ENCODE measurements at regions not wholly inside any gene's neighbourhood (a gene's known extent, or its start where the extent isn't known, plus 50 kb on each side); places are given as distances from the start of the nearest gene placed in this dataset.

GRCh38 chr9:38226491-38226951 is 157.5 kb upstream of the SHB start:
- peak overlapping the region; percentile 54 for H3K4me3 Mint-ChIP-seq
- H3K36me3 Mint-ChIP-seq (ENCODE audit: low read depth), result no peaks in the 10 kb centered on the region
- no peak overlapping the region for H3K27ac Mint-ChIP-seq
- no peaks in the 10 kb centered on the region for H3K9me3 Mint-ChIP-seq
- H3K27me3 Mint-ChIP-seq, result peaks cover 21% of the 10 kb centered on the region
- no peak for ATAC-seq
- DNase-seq, result no peak
- peaks cover 12% of the 10 kb centered on the region for H3K4me1 Mint-ChIP-seq

- H3K4me1 Mint-ChIP-seq, result peaks cover 12% of the 10 kb centered on the region
- H3K9me3 Mint-ChIP-seq, result no peaks in the 10 kb centered on the region
- DNase-seq (no peak), ATAC-seq (no peak)
- H3K4me3 Mint-ChIP-seq, result no peak overlapping the region
- no peak overlapping the region for H3K27ac Mint-ChIP-seq
- peaks cover 21% of the 10 kb centered on the region for H3K27me3 Mint-ChIP-seq
- no peaks in the 10 kb centered on the region for H3K36me3 Mint-ChIP-seq (ENCODE audit: low read depth)
Observed at GRCh38 chr9:38224941-38225340, 155.9 kb upstream of the SHB start.

DNA sequence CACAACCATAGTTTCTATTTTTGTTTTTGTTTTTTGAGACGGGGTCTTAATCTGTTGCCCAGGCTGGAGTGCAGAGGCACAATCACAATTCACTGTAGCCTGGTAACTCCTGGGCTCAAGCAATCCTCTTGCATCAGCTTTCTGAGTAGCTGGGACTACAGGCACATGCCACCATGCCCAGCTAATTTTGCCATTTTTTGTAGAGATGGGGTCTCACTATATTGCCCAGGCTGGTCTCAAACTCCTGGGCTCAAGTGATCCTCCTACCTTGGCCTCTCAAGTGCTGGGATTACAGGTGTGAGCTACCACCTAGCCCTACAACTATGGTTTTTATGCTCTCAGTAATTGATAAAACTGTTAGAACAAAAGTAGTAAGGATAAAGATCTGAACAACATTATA is 147.5 kb upstream of the SHB start:
- Mint-ChIP-seq H3K4me1 (no peaks in the 10 kb centered on the region), H3K4me3 (no peak overlapping the region), H3K27me3 (peaks cover 2% of the 10 kb centered on the region), H3K9me3 (no peaks in the 10 kb centered on the region), H3K27ac (no peak overlapping the region), H3K36me3 (ENCODE audit: low read depth) (no peaks in the 10 kb centered on the region)
- ATAC-seq (no peak), DNase-seq (no peak)

DNA sequence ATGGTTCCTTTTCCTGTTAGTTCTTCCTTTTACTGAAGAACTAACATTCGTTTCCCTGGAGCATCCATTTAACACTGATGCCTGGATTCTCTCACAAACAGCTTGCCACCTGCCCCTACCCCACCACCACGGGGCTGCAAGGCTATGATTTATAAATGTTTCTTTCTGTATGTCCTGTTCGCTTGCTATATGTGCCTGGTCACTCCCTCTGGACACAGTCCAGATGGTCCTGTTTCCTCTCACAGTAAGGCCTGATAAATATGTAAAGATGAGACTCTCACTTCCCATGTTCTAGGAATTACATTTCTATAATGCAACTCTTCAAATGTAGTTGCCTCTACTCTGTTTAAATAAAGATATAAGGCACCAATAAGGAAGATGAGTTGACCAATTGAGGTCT is 146.4 kb upstream of the SHB start:
- no peak for ATAC-seq

GRCh38 chr9:38214432-38214831 is 145.4 kb upstream of the SHB start:
- peaks cover 2% of the 10 kb centered on the region for H3K27me3 Mint-ChIP-seq
- no peaks in the 10 kb centered on the region for H3K9me3 Mint-ChIP-seq
- H3K4me3 Mint-ChIP-seq, result no peak overlapping the region
- no peaks in the 10 kb centered on the region for H3K36me3 Mint-ChIP-seq (ENCODE audit: low read depth)
- ATAC-seq (no peak), DNase-seq (no peak)
- no peak overlapping the region for H3K27ac Mint-ChIP-seq
- no peaks in the 10 kb centered on the region for H3K4me1 Mint-ChIP-seq

More for the DNA sequence above, 146.4 kb upstream of the SHB start:
- DNase-seq, result no peak
- Mint-ChIP-seq H3K4me3 (no peak overlapping the region), H3K36me3 (ENCODE audit: low read depth) (no peaks in the 10 kb centered on the region), H3K9me3 (no peaks in the 10 kb centered on the region), H3K27me3 (peaks cover 2% of the 10 kb centered on the region), H3K27ac (no peak overlapping the region), H3K4me1 (no peaks in the 10 kb centered on the region)

DNA sequence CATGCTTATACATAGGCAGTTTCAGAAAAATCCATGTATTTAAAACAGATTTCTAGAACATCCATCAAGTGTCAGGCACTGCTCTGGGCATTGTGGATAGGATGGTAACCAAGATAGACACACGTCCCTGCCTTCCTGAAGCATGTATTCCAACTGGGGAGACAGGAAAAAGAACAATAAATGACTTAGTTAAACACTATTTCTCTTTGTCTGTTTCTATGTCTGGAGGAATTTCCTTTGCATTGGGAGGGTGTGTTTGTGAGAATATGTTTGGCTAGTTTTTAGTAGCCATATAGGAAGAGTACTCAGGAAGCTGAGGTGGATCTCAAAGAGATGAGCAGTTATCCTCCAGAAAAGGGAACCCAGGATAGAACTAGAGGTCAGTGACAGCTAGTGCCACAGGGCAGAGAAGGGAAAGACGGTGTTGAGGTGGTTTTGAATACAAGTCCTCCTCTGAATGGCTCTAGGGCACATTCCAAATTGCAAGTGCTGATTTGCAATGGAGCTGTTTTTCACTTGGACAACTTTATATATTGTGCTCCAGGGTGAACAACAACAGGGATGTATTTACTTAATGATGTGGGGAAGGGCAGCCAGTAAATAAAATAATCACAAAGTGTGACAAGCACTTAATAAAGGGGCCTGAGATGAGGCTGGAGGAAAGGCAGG is 144.7 kb upstream of the SHB start:
- Mint-ChIP-seq H3K27me3 (peaks cover 2% of the 10 kb centered on the region), H3K4me3 (no peak overlapping the region), H3K27ac (no peak overlapping the region), H3K4me1 (no peaks in the 10 kb centered on the region), H3K36me3 (ENCODE audit: low read depth) (no peaks in the 10 kb centered on the region), H3K9me3 (no peaks in the 10 kb centered on the region)
- DNase-seq (no peak), ATAC-seq (no peak)

DNA sequence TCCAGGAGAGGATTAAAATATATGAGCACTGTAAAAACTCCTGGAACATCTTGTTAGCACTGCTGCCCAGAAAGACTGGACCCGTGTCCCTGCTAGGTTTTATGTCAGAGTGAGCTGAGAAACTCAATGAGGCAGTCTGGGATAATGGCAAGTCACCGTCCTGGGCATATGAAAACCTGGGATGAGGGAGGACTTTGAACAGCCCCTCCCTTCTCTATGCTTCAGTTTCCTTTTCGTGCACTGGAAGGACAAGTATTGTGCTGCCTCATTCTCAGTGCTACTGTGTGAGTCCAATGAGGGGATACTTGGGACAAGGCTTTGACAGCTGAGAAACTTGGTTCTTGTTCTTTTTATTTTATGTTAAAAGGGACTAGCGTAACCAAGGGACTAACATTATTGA is 143.0 kb upstream of the SHB start:
- Mint-ChIP-seq H3K4me3 (no peak overlapping the region), H3K27me3 (peaks cover 2% of the 10 kb centered on the region), H3K9me3 (no peaks in the 10 kb centered on the region), H3K4me1 (no peaks in the 10 kb centered on the region), H3K36me3 (ENCODE audit: low read depth) (no peaks in the 10 kb centered on the region), H3K27ac (no peak overlapping the region)
- DNase-seq (no peak), ATAC-seq (no peak)

DNA sequence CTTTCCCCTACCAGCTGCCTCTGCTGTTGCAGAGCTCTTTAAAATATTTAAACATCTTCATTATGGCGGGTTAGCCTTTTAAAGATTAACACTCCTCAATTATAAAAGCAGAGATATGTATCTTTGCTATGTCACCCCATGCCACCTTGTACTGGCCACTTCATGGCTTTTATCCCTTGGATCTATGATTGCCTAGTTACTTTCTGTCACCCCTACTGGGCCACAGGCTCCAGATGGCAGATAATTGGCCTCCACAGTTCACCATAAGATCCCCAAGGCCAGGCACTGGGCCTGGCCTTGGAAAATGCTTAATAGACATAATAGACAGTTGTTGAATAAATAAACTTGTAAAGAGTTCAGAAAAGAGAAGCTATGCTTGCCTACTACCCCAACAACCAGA is 142.0 kb upstream of the SHB start:
- ATAC-seq (no peak), DNase-seq (no peak)
- H3K9me3 Mint-ChIP-seq, result no peaks in the 10 kb centered on the region
- H3K36me3 Mint-ChIP-seq (ENCODE audit: low read depth), result no peaks in the 10 kb centered on the region
- H3K4me3 Mint-ChIP-seq, result no peak overlapping the region
- H3K27ac Mint-ChIP-seq, result no peak overlapping the region
- peaks cover 2% of the 10 kb centered on the region for H3K27me3 Mint-ChIP-seq
- no peaks in the 10 kb centered on the region for H3K4me1 Mint-ChIP-seq

DNA sequence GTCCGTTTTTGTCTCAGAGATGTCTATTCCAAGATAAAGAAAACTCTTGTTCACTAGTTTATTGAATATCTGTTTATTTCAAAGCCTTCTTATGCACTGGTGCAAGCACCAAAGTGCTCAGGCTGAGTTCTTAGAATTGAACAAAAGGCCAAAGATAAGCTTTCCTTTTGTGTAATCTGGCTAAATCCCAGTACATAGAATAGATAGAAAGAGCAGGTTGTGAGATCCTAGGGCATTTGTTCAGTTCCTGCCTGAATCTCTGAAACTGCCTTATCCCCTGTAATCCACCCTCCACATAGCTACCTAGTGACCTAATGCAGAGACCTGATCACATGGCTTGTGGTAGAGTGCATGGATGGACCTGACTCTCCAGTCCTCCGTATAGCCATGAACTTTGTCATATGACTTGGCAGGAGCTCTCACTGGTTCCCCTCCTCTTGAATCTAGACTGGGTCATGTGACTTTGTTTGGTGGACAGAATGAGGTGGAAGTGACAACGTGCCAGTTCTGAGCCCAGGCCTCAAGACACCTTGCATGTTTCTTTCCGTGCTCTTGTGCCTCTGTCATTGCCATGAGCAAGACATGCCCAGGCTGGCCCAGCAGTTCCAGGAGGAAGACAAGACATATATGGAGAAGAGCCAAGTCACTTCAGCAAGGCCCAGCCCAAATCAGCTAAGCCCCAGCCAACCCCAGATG is 139.3 kb upstream of the SHB start:
- Mint-ChIP-seq H3K27me3 (peaks cover 2% of the 10 kb centered on the region), H3K4me3 (no peak overlapping the region), H3K36me3 (ENCODE audit: low read depth) (no peaks in the 10 kb centered on the region), H3K27ac (no peak overlapping the region), H3K9me3 (no peaks in the 10 kb centered on the region), H3K4me1 (no peaks in the 10 kb centered on the region)
- DNase-seq (no peak), ATAC-seq (no peak)

DNA sequence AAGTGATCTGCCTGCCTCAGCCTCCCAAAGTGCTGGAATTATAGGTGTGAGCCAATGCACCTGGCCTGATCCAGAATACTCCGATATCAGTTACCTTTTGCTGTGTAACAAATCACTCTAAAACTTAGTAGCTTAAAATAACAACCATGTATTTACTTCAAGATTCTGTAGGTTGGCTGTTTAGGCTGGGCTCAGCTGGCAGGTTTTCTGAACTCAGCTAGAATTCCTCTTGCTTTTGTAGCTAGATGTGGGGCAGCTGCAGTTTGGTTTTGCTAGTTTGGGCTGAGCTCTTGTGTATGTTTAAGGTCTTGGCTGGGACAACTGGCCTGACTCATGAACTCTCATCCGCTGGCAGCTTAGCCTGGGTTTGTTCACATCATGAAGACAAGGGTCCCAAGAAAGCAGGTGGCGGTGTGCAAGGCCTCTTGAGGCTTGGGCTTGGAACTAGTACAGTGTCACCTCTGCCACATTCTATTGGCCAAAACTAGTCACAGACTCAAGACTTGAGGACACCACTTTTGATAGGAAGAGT is 138.3 kb upstream of the SHB start:
- H3K4me3 Mint-ChIP-seq, result no peak overlapping the region
- DNase-seq (no peak), ATAC-seq (no peak)
- no peaks in the 10 kb centered on the region for H3K36me3 Mint-ChIP-seq (ENCODE audit: low read depth)
- H3K27ac Mint-ChIP-seq, result no peak overlapping the region
- no peaks in the 10 kb centered on the region for H3K27me3 Mint-ChIP-seq
- H3K9me3 Mint-ChIP-seq, result no peaks in the 10 kb centered on the region
- H3K4me1 Mint-ChIP-seq, result no peaks in the 10 kb centered on the region

DNA sequence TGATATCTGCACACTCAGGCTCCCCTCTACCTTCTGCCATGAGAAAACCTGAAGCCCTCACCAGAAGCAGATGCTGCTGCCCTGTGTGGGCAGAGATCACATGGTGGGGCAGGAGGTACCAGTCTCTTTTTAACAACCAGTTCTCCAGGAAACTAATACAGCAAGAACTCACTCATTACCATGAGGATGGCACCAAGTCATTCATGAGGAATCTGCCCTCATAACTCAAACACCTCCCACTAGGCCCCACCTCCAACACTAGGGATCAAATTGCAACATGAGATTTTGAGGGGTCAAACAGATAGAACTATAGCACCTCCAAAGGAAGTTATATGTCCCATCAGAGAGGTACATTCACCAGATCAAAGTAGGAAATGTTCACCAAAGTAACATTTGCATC is 136.3 kb upstream of the SHB start:
- no peaks in the 10 kb centered on the region for H3K27me3 Mint-ChIP-seq
- H3K4me1 Mint-ChIP-seq, result no peaks in the 10 kb centered on the region
- ATAC-seq, result no peak
- H3K4me3 Mint-ChIP-seq, result no peak overlapping the region
- no peaks in the 10 kb centered on the region for H3K36me3 Mint-ChIP-seq (ENCODE audit: low read depth)
- DNase-seq, result no peak
- no peaks in the 10 kb centered on the region for H3K9me3 Mint-ChIP-seq
- H3K27ac Mint-ChIP-seq, result no peak overlapping the region

- no peak overlapping the region for H3K4me3 Mint-ChIP-seq
- no peak overlapping the region for H3K27ac Mint-ChIP-seq
- ATAC-seq (no peak), DNase-seq (no peak)
- H3K27me3 Mint-ChIP-seq, result no peaks in the 10 kb centered on the region
- no peaks in the 10 kb centered on the region for H3K36me3 Mint-ChIP-seq (ENCODE audit: low read depth)
- H3K9me3 Mint-ChIP-seq, result no peaks in the 10 kb centered on the region
- H3K4me1 Mint-ChIP-seq, result no peaks in the 10 kb centered on the region
Observed at GRCh38 chr9:38202336-38202938, 133.4 kb upstream of the SHB start.

DNA sequence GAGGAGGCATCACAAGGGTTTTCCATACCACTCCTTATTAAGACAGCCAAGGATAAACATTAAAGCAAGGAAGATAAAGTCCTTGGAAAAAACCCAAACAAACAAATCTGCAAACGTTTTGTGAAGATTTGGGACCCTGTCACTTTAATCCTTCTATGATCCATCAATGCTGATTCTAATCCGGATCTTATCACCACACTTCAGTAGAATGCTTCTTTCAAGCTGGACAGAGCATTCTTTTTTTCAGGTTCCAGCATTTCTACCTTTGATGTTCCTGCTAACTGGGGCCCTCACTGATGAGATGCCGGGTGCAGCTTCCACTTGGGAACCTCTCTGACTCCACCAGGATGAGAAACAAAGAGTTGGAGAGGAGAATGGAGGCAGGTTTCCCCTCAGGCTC is 132.8 kb upstream of the SHB start:
- Mint-ChIP-seq H3K4me3 (no peak overlapping the region), H3K27ac (no peak overlapping the region), H3K4me1 (no peaks in the 10 kb centered on the region), H3K36me3 (ENCODE audit: low read depth) (no peaks in the 10 kb centered on the region), H3K9me3 (no peaks in the 10 kb centered on the region), H3K27me3 (no peaks in the 10 kb centered on the region)
- ATAC-seq (no peak), DNase-seq (no peak)

GRCh38 chr9:38200431-38200830 is 131.4 kb upstream of the SHB start:
- H3K36me3 Mint-ChIP-seq (ENCODE audit: low read depth), result no peaks in the 10 kb centered on the region
- ATAC-seq (no peak), DNase-seq (no peak)
- H3K4me3 Mint-ChIP-seq, result no peak overlapping the region
- H3K4me1 Mint-ChIP-seq, result no peaks in the 10 kb centered on the region
- H3K27me3 Mint-ChIP-seq, result no peaks in the 10 kb centered on the region
- no peak overlapping the region for H3K27ac Mint-ChIP-seq
- no peaks in the 10 kb centered on the region for H3K9me3 Mint-ChIP-seq

- Mint-ChIP-seq H3K9me3 (no peaks in the 10 kb centered on the region), H3K27me3 (no peaks in the 10 kb centered on the region), H3K4me1 (no peaks in the 10 kb centered on the region), H3K27ac (no peak overlapping the region), H3K36me3 (ENCODE audit: low read depth) (no peaks in the 10 kb centered on the region), H3K4me3 (no peak overlapping the region)
- DNase-seq (no peak), ATAC-seq (no peak)
Observed at GRCh38 chr9:38198140-38198539, 129.1 kb upstream of the SHB start.

Measured in activated naive CD8-positive, alpha-beta T cell treated with anti-CD3 and anti-CD28 coated beads, Interleukin-2, amount 50 U/mL, for 24 hours (primary cell).